ENCODE measurements at regions not wholly inside any gene's neighbourhood (a gene's known extent, or its start where the extent isn't known, plus 50 kb on each side); places are given as distances from the start of the nearest gene placed in this dataset.

- Histone ChIP-seq H2BK15ac (ENCODE audit: low read depth, poor library complexity, severe bottlenecking) (no peak overlapping the region), H3K9ac (ENCODE audit: low read length) (no peak overlapping the region), H3K36me3 (ENCODE audit: control insufficient read depth in 1 of 2, insufficient read depth in 2 of 2, low read depth in 1 of 2, low read length in 2 of 2) (no peaks in the 10 kb centered on the region), H3K79me1 (replicated peaks; ENCODE audit: low read length, poor library complexity, severe bottlenecking) (no peaks in the 10 kb centered on the region), H2BK12ac (ENCODE audit: low read length in 2 of 2) (no peak overlapping the region), H3K14ac (ENCODE audit: low read length in 2 of 2) (no peak overlapping the region), H2AFZ (ENCODE audit: low read depth, low read length) (no peak overlapping the region), H2BK5ac (ENCODE audit: low read depth, low read length, poor library complexity, severe bottlenecking) (no peak overlapping the region), H3K4me2 (ENCODE audit: low read length, poor library complexity, severe bottlenecking) (no peak overlapping the region), H3K27ac (ENCODE audit: low read length, poor library complexity, severe bottlenecking) (no peak overlapping the region), H2AK5ac (ENCODE audit: low read length, severe bottlenecking) (no peak overlapping the region), H3K4me1 (ENCODE audit: control insufficient read depth, insufficient read depth, low read depth, low read length) (no peaks in the 10 kb centered on the region), H3K9me3 (ENCODE audit: control insufficient read depth, low read length) (no peaks in the 10 kb centered on the region), H3K4ac (ENCODE audit: low read depth in 1 of 2, low read length in 2 of 2) (no peak overlapping the region), H4K91ac (ENCODE audit: low read length) (no peak overlapping the region), H4K8ac (ENCODE audit: low read length) (no peak overlapping the region), H3K4me3 (ENCODE audit: insufficient read depth in 1 of 2, low read depth in 1 of 2, low read length in 2 of 2) (no peak overlapping the region), H3K27me3 (ENCODE audit: control insufficient read depth in 1 of 2, insufficient read depth in 1 of 2, low read length in 2 of 2) (no peaks in the 10 kb centered on the region), H3K23ac (ENCODE audit: low read length in 2 of 2) (no peak overlapping the region), H3K18ac (ENCODE audit: low read depth in 1 of 2, low read length in 2 of 2) (no peak overlapping the region), H2BK120ac (ENCODE audit: low read depth, low read length) (no peak overlapping the region)
- DNase-seq = no peak
Observed at GRCh38 chr5:11998397-11998796, 94.2 kb upstream of the CTNND2 start.

- Histone ChIP-seq H3K9ac (ENCODE audit: low read length) (no peak overlapping the region), H3K23ac (ENCODE audit: low read length in 2 of 2) (no peak overlapping the region), H3K36me3 (ENCODE audit: control insufficient read depth in 1 of 2, insufficient read depth in 2 of 2, low read depth in 1 of 2, low read length in 2 of 2) (no peaks in the 10 kb centered on the region), H3K27ac (ENCODE audit: low read length, poor library complexity, severe bottlenecking) (no peak overlapping the region), H2AFZ (ENCODE audit: low read depth, low read length) (no peak overlapping the region), H3K79me1 (replicated peaks; ENCODE audit: low read length, poor library complexity, severe bottlenecking) (no peaks in the 10 kb centered on the region), H2BK120ac (ENCODE audit: low read depth, low read length) (no peak overlapping the region), H2BK5ac (ENCODE audit: low read depth, low read length, poor library complexity, severe bottlenecking) (no peak overlapping the region), H2BK12ac (ENCODE audit: low read length in 2 of 2) (no peak overlapping the region), H4K8ac (ENCODE audit: low read length) (no peak overlapping the region), H3K14ac (ENCODE audit: low read length in 2 of 2) (no peak overlapping the region), H3K18ac (ENCODE audit: low read depth in 1 of 2, low read length in 2 of 2) (no peak overlapping the region), H3K4me2 (ENCODE audit: low read length, poor library complexity, severe bottlenecking) (no peak overlapping the region), H3K4ac (ENCODE audit: low read depth in 1 of 2, low read length in 2 of 2) (no peak overlapping the region), H3K9me3 (ENCODE audit: control insufficient read depth, low read length) (no peaks in the 10 kb centered on the region), H3K27me3 (ENCODE audit: control insufficient read depth in 1 of 2, insufficient read depth in 1 of 2, low read length in 2 of 2) (no peaks in the 10 kb centered on the region), H2BK15ac (ENCODE audit: low read depth, poor library complexity, severe bottlenecking) (no peak overlapping the region), H2AK5ac (ENCODE audit: low read length, severe bottlenecking) (no peak overlapping the region), H3K4me1 (ENCODE audit: control insufficient read depth, insufficient read depth, low read depth, low read length) (no peaks in the 10 kb centered on the region), H3K4me3 (ENCODE audit: insufficient read depth in 1 of 2, low read depth in 1 of 2, low read length in 2 of 2) (no peak overlapping the region), H4K91ac (ENCODE audit: low read length) (no peak overlapping the region)
- WGBS = 92% methylated on average over 7 of the region's 11 CpGs
- no peak for DNase-seq
Observed at GRCh38 chr5:11997942-11998341, 93.7 kb upstream of the CTNND2 start.

- no peak overlapping the region for H3K4ac ChIP-seq (ENCODE audit: low read depth in 1 of 2, low read length in 2 of 2)
- H4K8ac ChIP-seq (ENCODE audit: low read length) = no peak overlapping the region
- no peak overlapping the region for H4K91ac ChIP-seq (ENCODE audit: low read length)
- no peak overlapping the region for H3K9ac ChIP-seq (ENCODE audit: low read length)
- no peak overlapping the region for H2BK12ac ChIP-seq (ENCODE audit: low read length in 2 of 2)
- 73% methylated on average over 1 of the region's 2 CpGs for WGBS
- no peak overlapping the region for H2BK120ac ChIP-seq (ENCODE audit: low read depth, low read length)
- no peak overlapping the region for H3K4me3 ChIP-seq (ENCODE audit: insufficient read depth in 1 of 2, low read depth in 1 of 2, low read length in 2 of 2)
- no peak overlapping the region for H3K4me2 ChIP-seq (ENCODE audit: low read length, poor library complexity, severe bottlenecking)
- H3K27ac ChIP-seq (ENCODE audit: low read length, poor library complexity, severe bottlenecking) = no peak overlapping the region
- H3K9me3 ChIP-seq (ENCODE audit: control insufficient read depth, low read length) = no peaks in the 10 kb centered on the region
- H3K4me1 ChIP-seq (ENCODE audit: control insufficient read depth, insufficient read depth, low read depth, low read length) = no peaks in the 10 kb centered on the region
- no peak overlapping the region for H2BK15ac ChIP-seq (ENCODE audit: low read depth, poor library complexity, severe bottlenecking)
- no peaks in the 10 kb centered on the region for H3K27me3 ChIP-seq (ENCODE audit: control insufficient read depth in 1 of 2, insufficient read depth in 1 of 2, low read length in 2 of 2)
- no peak overlapping the region for H3K23ac ChIP-seq (ENCODE audit: low read length in 2 of 2)
- no peak for DNase-seq
- H2BK5ac ChIP-seq (ENCODE audit: low read depth, low read length, poor library complexity, severe bottlenecking) = no peak overlapping the region
- H3K36me3 ChIP-seq (ENCODE audit: control insufficient read depth in 1 of 2, insufficient read depth in 2 of 2, low read depth in 1 of 2, low read length in 2 of 2) = no peaks in the 10 kb centered on the region
- no peak overlapping the region for H3K18ac ChIP-seq (ENCODE audit: low read depth in 1 of 2, low read length in 2 of 2)
- H2AK5ac ChIP-seq (ENCODE audit: low read length, severe bottlenecking) = no peak overlapping the region
- no peaks in the 10 kb centered on the region for H3K79me1 ChIP-seq (replicated peaks; ENCODE audit: low read length, poor library complexity, severe bottlenecking)
- no peak overlapping the region for H2AFZ ChIP-seq (ENCODE audit: low read depth, low read length)
- H3K14ac ChIP-seq (ENCODE audit: low read length in 2 of 2) = no peak overlapping the region
Observed at GRCh38 chr5:11992518-11992917, 88.3 kb upstream of the CTNND2 start.

- no peak overlapping the region for H2AK5ac ChIP-seq (ENCODE audit: low read length, severe bottlenecking)
- H3K14ac ChIP-seq (ENCODE audit: low read length in 2 of 2) = no peak overlapping the region
- H2BK5ac ChIP-seq (ENCODE audit: low read depth, low read length, poor library complexity, severe bottlenecking) = no peak overlapping the region
- DNase-seq = no peak
- no CpG with 5 or more reads among the region's 2 CpGs for WGBS
- H3K79me1 ChIP-seq (replicated peaks; ENCODE audit: low read length, poor library complexity, severe bottlenecking) = no peaks in the 10 kb centered on the region
- H3K4me2 ChIP-seq (ENCODE audit: low read length, poor library complexity, severe bottlenecking) = no peak overlapping the region
- no peak overlapping the region for H3K18ac ChIP-seq (ENCODE audit: low read depth in 1 of 2, low read length in 2 of 2)
- no peak overlapping the region for H2AFZ ChIP-seq (ENCODE audit: low read depth, low read length)
- no peak overlapping the region for H4K91ac ChIP-seq (ENCODE audit: low read length)
- no peak overlapping the region for H3K23ac ChIP-seq (ENCODE audit: low read length in 2 of 2)
- no peak overlapping the region for H2BK15ac ChIP-seq (ENCODE audit: low read depth, poor library complexity, severe bottlenecking)
- no peak overlapping the region for H3K4me3 ChIP-seq (ENCODE audit: insufficient read depth in 1 of 2, low read depth in 1 of 2, low read length in 2 of 2)
- no peaks in the 10 kb centered on the region for H3K9me3 ChIP-seq (ENCODE audit: control insufficient read depth, low read length)
- no peak overlapping the region for H2BK120ac ChIP-seq (ENCODE audit: low read depth, low read length)
- H3K27ac ChIP-seq (ENCODE audit: low read length, poor library complexity, severe bottlenecking) = no peak overlapping the region
- H3K27me3 ChIP-seq (ENCODE audit: control insufficient read depth in 1 of 2, insufficient read depth in 1 of 2, low read length in 2 of 2) = no peaks in the 10 kb centered on the region
- no peak overlapping the region for H4K8ac ChIP-seq (ENCODE audit: low read length)
- no peaks in the 10 kb centered on the region for H3K36me3 ChIP-seq (ENCODE audit: control insufficient read depth in 1 of 2, insufficient read depth in 2 of 2, low read depth in 1 of 2, low read length in 2 of 2)
- no peak overlapping the region for H3K4ac ChIP-seq (ENCODE audit: low read depth in 1 of 2, low read length in 2 of 2)
- no peaks in the 10 kb centered on the region for H3K4me1 ChIP-seq (ENCODE audit: control insufficient read depth, insufficient read depth, low read depth, low read length)
- H2BK12ac ChIP-seq (ENCODE audit: low read length in 2 of 2) = no peak overlapping the region
- H3K9ac ChIP-seq (ENCODE audit: low read length) = no peak overlapping the region
Observed at GRCh38 chr5:11985993-11986392, 81.7 kb upstream of the CTNND2 start.

Measured in mesenchymal stem cell (in vitro differentiated cells and primary cell).